ENCODE measurements at regions not wholly inside any gene's neighbourhood (a gene's known extent, or its start where the extent isn't known, plus 50 kb on each side); places are given as distances from the start of the nearest gene placed in this dataset.

GRCh38 chr13:34352958-34353357 is 535.0 kb downstream of the RFC3 start:
- ChIA-PET CTCF (no interaction called here), POLR2A (ENCODE audit: unreplicated experiment) (no interaction called here)
- Histone ChIP-seq H3K9me3 (ENCODE audit: control insufficient read depth, insufficient read depth, low read length) (no peaks in the 10 kb centered on the region), H4K5ac (ENCODE audit: low read depth, low read length) (no peak overlapping the region), H2AK9ac (replicated peaks; ENCODE audit: low read depth, low read length, poor library complexity) (no peak overlapping the region), H3K27me3 (ENCODE audit: control insufficient read depth, insufficient read depth, low read length) (no peaks in the 10 kb centered on the region), H3K18ac (ENCODE audit: low read depth, low read length) (no peak overlapping the region), H3K4ac (ENCODE audit: low read depth, low read length) (no peak overlapping the region), H3K23ac (ENCODE audit: low read depth, low read length) (no peak overlapping the region), H3K4me1 (ENCODE audit: control insufficient read depth, insufficient read depth, low read length) (peaks cover 14% of the 10 kb centered on the region), H2BK20ac (ENCODE audit: low read depth, low read length) (no peak overlapping the region), H3K9ac (ENCODE audit: low read depth, low read length) (no peak overlapping the region), H2AFZ (replicated peaks; ENCODE audit: low read length, poor library complexity) (no peak overlapping the region), H3K79me1 (ENCODE audit: low read depth in 1 of 2, low read length in 2 of 2) (no peaks in the 10 kb centered on the region), H4K91ac (ENCODE audit: insufficient read depth, low read depth, low read length) (no peak overlapping the region), H4K8ac (ENCODE audit: low read depth in 2 of 2, low read length in 2 of 2) (no peak overlapping the region), H3K14ac (replicated peaks; ENCODE audit: low read depth, low read length) (no peak overlapping the region), H3K9me1 (ENCODE audit: insufficient read depth, low read length) (peaks cover 21% of the 10 kb centered on the region), H2BK5ac (ENCODE audit: low read depth, low read length, poor library complexity, severe bottlenecking) (no peak overlapping the region), H3K36me3 (ENCODE audit: control insufficient read depth, insufficient read depth, low read length) (no peaks in the 10 kb centered on the region), H3K56ac (ENCODE audit: extremely low read depth, insufficient read depth, low read length) (no peak overlapping the region), H3K27ac (ENCODE audit: insufficient read depth, low read length) (no peak overlapping the region), H2AK5ac (ENCODE audit: low read depth, low read length) (no peak overlapping the region), H3K4me2 (ENCODE audit: low read depth, low read length) (no peak overlapping the region), H3K4me3 (ENCODE audit: insufficient read depth, low read depth, low read length) (no peak overlapping the region), H2BK120ac (ENCODE audit: low read depth, low read length) (no peak overlapping the region), H2BK15ac (ENCODE audit: low read depth, low read length) (no peak overlapping the region), H4K20me1 (ENCODE audit: insufficient read depth, low read length) (peaks cover 3% of the 10 kb centered on the region; the same call in 1 of the 2 replicates)
- dilution Hi-C loops (cut with HindIII; ENCODE audit: low sequenced_read_pairs, unreplicated experiment) (no loop called here), in situ Hi-C loops (cut with MboI; ENCODE audit: low sequenced_read_pairs) (no loop called here), intact Hi-C loops (cut with micrococcal nuclease) (no loop called here)
- no TSS peak for BruUV-seq (replicated peaks)
- no peak for TF ChIP-seq CEBPB (IDR thresholded peaks at IDR 0.05; ENCODE audit: low read depth, low read length)
- no peak for TF ChIP-seq RFX5 (IDR thresholded peaks at IDR 0.05; ENCODE audit: low read depth, low read length)
- TF ChIP-seq POLR2A (IDR thresholded peaks at IDR 0.05; ENCODE audit: low read depth, low read length) = no peak
- TF ChIP-seq RCOR1 (IDR thresholded peaks at IDR 0.05; ENCODE audit: insufficient replicate concordance, low read length) = no peak
- TF ChIP-seq BHLHE40 (IDR thresholded peaks at IDR 0.05; ENCODE audit: low read depth, low read length) = no peak
- TF ChIP-seq ELK1 (IDR thresholded peaks at IDR 0.05; ENCODE audit: borderline replicate concordance, low read depth, low read length) = no peak
- no peak for TF ChIP-seq NFE2L2 (IDR thresholded peaks at IDR 0.05; ENCODE audit: low read depth, low read length)
- no peak for TF ChIP-seq CHD1 (IDR thresholded peaks at IDR 0.05; ENCODE audit: low read depth, low read length)
- TF ChIP-seq MAFK (IDR thresholded peaks at IDR 0.05; ENCODE audit: low read depth, low read length) = no peak
- TF ChIP-seq MXI1 (IDR thresholded peaks at IDR 0.05; ENCODE audit: borderline replicate concordance, low read depth, low read length) = no peak
- TF ChIP-seq RAD21 (IDR thresholded peaks at IDR 0.05; ENCODE audit: low read length) = no peak
- TF ChIP-seq MAZ (IDR thresholded peaks at IDR 0.05; ENCODE audit: borderline replicate concordance, low read depth, low read length) = no peak
- TF ChIP-seq USF2 (IDR thresholded peaks at IDR 0.05; ENCODE audit: low read depth, low read length) = no peak
- TF ChIP-seq SMC3 (IDR thresholded peaks at IDR 0.05; ENCODE audit: low read depth, low read length) = no peak
- TF ChIP-seq CTCF (conservative IDR thresholded peaks at IDR 0.05; ENCODE audit: low read depth, low read length) = no peak
- no peak for TF ChIP-seq FOS (IDR thresholded peaks at IDR 0.05; ENCODE audit: low read depth, low read length)
- no CpG with 5 or more reads among the region's 4 CpGs for WGBS, 2 experiments (ENCODE audit: extremely low coverage in 2 of 2, insufficient read length in 1 of 2)
- ATAC-seq (ENCODE audit: low read depth) (no peak), DNase-seq (peak; percentile 18)

Measured in IMR-90 (cell line).